GM21619 (cell line): ENCODE measurements at regions not wholly inside any gene's neighbourhood (a gene's known extent, or its start where the extent isn't known, plus 50 kb on each side); places are given as distances from the start of the nearest gene placed in this dataset.

Source experiments
- ATAC-seq: cut with Tn5 transposase; IDR thresholded peaks from one replicate; pipeline ENCODE4 v1.9.1; 2021; ENCODE audit not compliant: unreplicated experiment

DNA sequence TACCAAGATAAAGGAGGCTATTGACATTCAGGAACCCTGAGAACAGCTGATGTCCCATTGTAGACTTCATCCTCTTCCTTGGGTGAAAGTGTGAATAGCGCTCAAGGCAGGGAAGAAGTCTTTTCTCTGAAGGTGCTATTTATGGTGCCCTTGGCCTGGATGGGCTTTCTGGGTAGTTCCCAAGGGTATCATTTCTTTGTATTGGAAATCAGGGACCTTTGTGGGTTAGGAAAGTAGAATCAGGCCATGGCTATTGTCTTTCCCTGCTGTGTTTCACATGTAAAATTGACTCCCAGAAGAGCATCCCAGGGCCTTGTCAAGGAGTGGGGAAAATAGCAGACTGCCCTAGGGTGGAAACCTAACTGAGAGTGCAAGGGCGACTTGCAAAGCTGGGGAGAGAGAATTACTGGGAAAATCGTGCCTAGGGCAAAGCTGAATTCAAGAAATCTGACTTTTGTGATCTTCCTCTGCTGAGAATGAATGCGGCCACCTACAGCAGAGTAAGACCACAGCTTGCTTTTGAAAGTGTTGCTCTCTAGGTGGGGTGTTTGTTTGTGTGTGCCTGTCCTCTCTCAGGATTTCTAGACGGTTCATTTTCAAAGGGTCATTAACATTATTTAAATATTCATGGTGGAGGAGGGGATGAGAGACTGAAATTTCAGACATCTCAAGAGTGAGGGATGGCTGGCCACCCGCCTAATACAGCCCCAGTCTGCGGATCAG lies 160.6 kb downstream of the C9orf152 start:
- peak; percentile 3 for ATAC-seq

DNA sequence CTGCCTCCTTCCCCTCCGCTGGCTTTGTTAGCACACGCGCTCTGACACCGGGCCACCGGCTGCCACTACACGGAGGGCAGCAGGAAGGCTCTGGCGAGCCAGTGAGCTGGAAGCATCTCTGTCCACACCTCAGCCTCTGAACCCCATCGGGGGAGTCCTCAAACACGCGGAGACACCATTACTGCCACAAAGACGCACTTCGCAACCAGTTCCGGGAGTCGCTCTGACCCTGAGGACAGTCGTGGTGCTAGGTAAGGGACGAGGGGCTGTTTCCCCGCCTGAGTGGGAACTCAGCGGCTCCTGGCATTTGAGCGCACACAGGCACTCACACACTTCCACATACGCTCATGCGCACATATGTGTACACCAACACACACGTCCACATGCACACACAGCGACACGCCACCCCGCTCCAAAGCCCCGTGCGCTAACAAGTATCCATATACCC lies 160.0 kb downstream of the C9orf152 start:
- peak; percentile 24 for ATAC-seq

DNA sequence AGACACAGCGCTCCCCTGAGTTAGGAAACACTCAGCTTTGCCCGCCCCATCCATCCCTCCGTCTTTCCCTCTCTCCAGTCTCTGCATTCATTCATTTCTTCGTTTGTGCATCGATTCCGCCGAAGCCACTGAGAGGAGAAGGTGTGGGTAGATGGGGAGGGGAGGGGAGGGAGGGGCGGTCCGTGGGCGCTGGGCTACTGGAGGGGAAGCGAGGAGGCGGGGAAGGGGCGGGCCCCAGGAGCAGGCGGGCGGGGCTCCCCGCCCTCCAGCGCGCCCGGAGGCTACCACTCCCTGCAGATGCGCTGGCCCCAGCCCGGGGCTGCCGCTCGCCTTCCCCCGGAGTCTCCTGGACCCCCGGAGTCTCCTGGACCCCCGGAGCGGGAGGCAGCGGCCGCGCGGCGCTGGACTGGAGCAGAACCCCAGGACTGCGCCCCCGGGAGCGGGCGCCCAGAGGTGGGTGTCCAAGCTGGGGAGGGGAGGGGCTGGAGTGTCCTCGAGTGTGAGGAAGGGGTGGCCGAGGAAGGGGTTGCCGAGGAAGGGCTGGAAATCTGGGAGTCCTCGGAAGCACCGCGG lies 159.5 kb downstream of the C9orf152 start:
- ATAC-seq: peak; percentile 72

DNA sequence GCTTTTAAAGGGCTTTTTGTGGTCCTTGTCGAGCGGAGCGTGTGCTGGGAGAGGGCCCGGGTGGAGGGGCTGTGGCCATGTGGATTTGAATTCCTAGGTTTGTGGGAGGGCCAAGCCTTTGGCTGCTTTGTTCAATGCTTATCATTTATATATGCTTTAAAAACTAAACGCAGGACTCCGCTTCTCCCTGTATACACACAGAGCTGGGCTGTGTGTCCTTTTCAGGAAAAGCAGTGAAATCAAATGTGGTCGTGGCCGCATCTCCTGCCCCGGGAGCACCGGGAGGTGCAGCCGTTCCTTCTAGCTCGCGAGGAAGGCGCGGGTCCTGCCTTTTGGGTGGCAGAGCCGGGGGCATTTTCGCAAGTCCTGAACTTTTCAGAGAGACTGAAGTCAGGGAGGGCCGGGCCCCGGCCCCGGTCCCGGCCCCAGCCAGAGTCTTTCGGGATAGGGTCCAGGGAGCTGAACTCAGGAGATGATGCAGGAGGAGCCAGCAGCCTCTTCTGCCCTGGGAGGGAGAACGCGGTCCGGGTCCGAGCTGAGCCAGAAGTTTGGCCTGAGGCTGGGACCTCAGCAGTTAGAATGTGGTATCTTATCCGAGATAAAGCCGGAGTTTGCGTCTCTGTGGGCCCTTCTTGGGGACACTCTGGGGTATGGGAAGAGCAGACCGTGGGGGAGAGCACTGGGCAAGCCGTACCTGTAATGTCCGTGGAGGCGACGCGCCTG lies 158.8 kb downstream of the C9orf152 start:
- ATAC-seq: peak; percentile 15

DNA sequence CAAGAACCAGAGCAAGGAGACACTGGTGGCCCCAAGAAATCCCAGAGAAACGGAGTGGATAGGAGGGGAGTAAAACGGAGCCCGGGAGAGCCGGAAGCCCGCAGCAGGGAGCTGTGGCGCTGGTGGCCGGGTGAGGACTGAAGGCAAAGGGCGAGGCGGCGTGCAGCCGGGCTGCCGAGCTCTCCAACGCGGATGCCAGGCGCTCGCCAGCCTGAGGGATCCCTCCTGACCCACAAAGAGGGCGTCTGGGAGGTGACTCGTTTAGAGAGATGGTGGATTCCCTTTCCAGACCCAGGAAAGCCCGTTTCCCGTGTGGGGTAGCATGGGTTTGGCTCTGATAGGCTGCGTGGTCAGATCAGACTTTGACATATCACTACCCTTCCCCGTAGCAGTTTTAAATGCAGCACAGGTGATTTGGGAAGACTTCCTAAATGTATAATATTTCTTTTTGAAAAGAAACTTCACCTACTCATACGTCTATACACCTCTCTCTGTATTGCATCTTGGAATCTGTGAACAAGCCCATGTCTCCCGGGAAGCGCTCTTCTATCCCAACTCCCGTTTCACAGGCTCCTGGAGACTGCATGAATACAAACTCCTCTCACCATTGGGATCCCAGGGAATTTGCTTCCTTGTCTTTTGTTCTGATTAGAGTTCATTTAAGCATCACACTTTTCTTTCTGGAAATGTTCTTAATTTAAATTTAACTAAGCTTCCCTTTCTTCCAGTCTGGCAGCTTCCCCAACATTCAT lies 158.1 kb downstream of the C9orf152 start:
- peak; percentile 27 for ATAC-seq

DNA sequence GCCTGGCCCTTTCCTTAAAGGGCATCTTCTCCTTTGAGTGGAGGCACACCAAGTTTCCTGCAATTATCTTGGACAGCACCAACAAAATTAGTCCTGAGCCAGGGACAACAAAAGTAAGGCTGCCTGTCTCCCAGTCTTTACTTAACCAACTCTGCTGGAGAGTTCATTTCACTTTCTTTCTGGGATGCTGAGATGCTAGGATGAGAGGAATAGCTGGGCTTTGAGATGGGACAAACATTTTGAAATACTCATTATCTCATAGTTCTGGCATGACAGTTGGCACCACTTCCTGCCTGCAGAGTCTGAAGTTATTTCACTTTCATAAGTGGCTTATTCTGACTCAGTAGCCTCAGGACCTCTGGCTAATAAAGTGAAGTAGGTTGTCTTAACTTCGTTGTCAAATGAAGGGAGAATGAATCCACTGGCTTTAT lies 157.0 kb downstream of the C9orf152 start:
- ATAC-seq: peak; percentile 44

DNA sequence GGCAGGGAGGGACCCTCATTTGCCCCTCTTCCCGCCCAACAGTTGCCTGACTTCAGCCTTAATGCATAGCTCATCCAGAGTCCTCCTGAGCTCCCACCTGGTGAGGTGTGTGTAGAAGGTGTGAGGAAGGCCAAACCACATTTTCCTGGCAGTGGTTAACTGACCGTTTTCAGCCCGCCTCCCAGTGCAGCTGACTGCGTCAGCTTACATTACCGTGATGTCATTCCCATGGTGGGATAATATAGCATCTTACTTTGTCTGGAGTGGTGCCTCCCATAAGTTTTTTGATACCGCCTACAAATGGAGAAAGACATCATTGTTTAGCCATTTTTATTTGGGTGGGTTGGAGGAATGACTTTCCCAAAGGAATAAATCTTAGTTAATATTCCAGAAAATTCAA lies 151.9 kb downstream of the C9orf152 start:
- no peak for ATAC-seq

DNA sequence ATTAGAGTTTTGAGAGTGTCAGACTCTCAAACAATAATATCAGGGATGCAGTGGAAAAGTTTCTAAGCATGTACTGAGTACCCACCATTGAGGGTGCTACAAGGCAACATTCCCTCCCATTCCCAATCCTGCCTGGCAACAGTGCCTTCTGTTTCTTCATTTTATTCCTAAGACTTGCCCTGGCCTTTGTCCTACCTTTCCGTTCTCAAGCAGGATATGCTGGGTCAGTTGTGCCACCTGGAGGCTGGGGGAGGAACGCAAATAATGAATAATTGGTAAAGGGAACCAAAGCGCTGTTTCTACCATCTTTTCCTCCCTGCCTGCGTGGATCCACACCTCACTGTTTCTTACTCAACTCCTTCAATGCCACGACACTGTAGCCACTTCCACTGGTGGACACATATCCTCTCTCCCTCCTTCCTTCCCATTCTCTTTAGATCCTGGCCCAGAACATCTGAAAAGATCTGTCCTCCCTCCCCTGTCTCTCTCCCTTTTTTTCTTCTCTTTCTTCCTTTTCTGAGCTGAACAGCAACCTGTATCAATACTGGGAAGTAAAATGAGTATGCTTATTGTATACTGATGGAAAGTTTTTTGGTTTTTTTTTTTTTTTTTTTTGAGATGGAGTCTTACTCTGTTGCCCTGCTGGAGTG lies 149.5 kb downstream of the C9orf152 start:
- peak; percentile 69 for ATAC-seq

DNA sequence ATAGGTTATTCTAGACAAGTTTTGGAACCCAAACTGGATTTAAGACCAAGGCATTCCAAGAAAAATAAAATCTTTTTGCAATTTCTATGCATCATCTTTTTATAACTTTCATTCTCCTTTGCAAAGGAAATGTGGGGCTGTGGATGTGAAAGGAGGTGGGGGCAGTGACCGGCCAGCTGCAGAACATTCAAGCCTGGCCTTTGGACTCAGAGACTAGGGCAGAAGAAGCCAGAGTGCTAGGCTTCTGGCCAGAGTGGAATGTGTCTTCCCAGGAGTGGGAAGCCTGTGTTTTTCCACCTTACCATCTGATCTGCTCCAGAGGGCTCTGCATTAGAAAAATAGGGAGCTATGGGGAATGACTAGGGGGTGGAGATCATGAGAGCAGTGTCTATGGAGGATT lies 148.5 kb downstream of the C9orf152 start:
- no peak for ATAC-seq

DNA sequence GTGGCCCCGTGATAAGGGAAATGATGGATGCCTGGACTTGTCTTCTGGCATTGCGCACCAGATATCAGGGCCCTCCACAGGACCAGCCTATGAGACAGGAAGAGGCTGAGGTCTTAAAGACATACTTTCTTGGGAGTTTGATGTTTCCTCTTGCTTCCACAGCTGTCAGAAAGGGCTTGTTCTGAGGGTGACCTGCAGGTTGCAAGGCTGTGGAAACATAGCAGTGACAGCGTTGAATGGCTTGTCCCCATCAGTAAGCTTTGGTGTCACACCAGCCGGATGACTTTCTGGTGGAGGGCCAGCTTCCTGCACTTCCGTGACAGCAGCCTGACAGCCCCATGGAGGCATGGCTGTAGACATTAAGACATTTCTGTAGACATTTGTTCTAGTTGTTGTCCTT lies 143.2 kb downstream of the C9orf152 start:
- ATAC-seq: no peak

DNA sequence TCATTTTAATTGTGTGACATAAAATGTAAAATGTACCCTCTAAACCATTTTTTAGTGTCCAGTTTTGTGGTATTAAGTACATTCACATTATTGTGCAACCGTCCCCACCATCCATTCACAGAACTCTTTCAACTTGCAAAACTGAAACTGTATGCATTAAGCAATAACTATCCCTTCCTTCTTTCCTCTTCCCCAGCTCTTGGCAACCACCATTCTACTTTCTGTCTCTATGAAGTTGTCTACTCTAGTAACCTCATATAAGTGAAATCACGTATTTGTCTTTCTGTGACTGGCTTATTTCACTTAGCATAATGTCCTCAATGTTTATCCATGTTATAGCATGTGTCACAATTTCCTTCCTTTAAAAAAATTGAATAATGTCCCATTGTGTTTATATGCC lies 142.4 kb downstream of the C9orf152 start:
- ATAC-seq: peak; percentile 81

DNA sequence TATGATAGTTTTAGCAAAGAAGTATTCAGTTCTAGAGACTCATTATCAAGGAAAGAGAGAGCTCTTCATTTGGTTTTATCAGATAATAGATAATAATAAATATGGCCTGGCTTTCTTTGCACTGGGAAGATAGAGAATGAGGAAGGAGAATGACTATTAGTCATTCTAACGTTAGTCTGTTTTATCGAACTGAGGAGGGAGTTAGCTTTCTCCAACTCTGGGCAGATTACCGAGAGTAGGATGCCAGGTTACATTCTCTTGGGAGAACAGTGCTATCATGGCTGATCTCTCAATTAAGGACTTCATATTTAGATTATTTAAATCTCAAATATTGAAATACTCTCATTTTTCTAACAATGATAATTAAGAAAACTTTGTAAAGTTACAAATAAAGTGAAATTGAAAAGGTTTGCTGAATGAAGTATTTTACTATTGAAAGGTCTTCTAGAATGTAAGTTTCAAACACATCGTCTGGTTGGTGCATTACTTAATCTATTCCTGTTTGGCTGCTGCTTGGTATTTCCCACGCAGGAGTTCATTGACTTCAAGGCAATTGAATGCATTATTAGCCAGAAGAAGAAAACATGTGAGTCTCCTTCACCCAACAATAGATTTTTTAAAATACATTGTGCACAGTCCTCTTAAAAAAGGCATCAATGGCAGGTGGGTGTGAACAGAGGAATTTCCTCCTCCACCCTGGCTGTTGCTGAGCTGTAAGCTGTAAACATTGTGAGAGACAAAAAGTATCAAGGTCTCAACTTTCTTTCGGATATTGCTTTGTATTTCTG lies 140.8 kb downstream of the C9orf152 start:
- no peak for ATAC-seq

DNA sequence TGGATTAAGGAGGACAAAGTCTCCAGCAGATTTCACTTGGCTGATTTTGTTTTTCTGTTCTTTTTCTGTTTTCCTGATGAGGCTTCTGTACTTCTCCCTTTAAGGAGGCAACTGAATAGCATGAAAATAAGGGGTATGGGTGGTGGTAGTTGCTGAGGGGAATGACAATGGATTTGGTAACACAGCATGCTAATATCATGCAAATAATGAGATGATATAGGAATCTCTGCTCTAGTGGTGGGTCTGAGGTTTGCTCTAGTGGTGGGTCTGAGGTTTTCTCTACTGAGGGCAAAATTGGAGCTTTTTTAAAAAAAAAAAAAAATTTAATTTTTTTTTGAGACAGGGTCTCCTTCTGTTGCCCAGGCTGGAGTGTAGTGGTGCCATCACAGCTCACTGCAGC lies 139.7 kb downstream of the C9orf152 start:
- no peak for ATAC-seq

DNA sequence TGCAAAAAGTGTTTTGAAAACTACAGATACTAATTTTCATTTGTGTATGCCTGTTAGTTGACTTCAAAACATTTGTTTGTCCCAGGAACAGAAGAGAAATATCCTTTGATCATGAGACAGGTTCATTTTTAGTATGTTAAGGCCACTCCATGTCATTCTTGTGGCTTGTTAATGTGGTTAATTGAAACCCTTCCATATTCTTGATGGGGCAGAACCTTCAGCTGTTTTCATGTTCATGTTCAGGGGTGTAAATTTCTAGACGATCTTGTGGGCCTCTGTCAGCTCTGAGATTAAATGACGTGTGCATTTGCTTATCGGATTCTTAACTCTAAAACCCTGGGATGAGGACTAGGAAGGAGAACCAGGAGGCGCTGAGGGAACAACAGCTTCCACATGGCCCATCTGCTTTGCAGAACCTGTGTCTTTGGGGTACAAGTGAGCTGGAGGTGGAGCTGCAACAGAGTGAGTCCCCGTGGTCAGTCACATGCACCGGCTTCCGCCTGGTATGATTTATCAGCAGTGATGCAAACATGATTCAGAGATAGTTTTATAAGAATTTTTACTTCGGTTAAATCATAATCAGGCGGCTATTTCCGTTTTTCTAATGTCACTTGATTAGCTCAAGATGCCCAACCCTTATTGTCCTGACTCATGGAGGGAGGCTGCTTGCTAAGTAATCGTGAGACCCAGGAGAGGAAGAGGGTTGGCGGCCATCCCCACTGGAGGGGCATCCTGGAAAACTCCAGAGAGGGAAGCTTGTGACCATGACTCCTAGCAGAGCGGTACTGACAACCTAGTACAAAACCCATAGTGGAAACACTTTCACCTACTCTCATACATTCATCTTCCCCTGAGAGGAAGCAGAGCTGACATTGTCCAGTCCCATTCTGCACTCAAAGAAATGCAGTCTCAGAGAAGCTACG lies 138.4 kb downstream of the C9orf152 start:
- ATAC-seq: no peak

DNA sequence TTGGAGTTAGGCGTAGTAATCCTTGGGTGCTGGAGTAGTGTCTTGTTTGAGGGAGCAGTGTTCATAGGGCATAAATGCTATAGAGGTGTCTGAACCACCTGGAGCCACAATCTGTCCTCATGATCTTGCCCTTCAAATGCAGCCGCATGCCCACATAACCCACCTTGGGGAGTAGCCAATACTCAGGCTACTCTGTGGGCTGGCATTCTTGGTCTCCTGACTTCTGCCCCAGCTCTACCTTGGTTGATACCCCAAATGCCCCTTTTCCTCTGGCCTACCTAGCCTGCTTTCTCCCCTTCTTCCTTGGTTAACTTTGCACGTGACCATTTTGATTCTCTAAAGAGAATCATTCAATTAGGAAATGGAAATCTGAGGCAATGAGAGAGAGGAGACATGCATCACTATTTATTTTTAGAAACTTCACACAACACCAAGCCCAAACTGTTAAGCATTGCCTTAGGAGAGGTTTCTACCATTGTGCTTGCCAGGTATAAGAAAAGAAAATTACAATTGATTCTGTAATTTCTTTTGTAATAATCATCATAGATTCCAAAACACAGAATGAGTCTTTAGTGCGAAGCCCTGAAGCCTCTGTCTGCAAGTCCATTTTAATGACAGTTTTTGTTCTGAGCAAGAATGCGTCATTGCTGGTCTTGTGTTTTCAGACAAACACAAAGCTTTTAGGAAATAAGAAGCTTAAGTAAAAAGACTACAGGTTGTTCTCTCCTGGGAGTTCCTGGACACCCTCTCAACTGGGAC lies 135.2 kb downstream of the C9orf152 start:
- ATAC-seq: no peak

DNA sequence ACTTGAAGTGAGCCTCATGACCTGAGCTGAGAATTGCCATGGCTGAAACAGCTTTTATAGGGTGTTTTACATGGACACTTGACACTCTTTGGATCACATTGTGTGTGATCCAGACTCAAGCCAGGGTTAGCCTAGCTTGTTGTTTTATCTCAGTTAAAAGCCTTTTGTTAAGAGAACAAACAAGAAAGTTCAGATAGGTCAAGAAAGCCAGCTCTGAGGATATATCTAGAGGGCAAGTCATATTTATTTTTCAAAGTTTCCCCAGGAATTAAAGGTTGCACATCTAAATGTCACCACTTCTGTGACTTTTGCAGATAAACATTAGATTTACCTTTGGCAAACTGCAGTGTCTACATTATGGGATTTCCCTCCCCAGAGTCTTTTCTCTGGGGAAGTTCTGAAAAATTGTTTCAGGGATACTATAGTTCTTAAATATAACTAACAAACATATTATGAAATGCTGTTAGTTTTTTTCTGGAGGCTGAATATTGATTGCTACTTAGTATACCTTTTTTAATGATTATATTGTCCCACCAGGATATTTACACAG lies 134.5 kb downstream of the C9orf152 start:
- no peak for ATAC-seq

DNA sequence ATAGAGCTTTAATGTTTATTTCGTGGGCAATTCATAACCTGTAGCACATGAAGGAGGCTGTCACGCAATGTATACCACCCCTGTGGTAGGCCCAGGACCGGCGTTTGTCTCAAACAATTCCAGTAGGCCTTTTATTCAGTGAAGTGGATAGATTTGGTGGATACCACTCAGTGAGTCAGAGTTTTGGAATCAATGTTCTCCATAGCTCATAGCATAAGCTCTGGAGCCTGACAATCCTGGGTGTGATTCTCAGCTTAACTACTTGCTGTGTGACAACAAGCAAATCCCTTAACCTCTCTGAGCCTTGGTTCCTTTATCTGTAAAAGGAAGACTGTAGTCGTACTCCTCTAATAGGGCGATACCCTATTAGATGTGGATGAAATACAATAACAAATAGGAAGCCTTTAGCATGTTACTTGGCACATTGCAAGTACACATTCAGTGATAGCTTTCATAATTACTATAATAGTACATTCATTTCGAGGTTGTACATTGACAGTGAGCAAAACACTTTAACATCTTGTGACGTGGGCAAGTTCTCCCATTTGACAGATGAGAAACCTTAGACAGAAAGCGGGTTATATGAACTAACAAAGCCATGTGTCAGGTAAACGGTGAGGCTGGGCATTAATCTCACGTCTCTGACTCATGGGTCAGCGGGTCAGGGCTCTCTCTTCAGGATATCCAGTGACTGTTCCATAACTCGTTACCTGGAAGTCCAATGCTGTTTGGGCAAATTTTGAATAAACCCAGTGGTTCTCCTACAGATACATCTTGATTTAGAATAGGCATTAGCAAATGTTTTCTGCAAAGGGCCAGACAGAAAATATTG lies 130.8 kb downstream of the C9orf152 start:
- ATAC-seq: no peak
